Adrenal gland (tissue), 5 donors: ENCODE measurements at regions not wholly inside any gene's neighbourhood (a gene's known extent, or its start where the extent isn't known, plus 50 kb on each side); places are given as distances from the start of the nearest gene placed in this dataset.

Experiments
- POLR2A ChIP-seq, 2 donors: fragments of 450-650 bp; IDR thresholded peaks; one replicate each; pipeline ENCODE4 v1.6.1; 2017; ENCODE audit warnings: antibody characterized with exemption in 2 of 2, mild to moderate bottlenecking in 2 of 2, moderate library complexity in 1 of 2
- TF ChIP-seq, protein P1 (sequence below), 6 experiments: fragments of 450-650 bp in 4 of 6; fragments of 200-600 bp in 2 of 6; sonication (generic) in 1 of 6; IDR thresholded peaks; 1 replicate in 5 of 6; 2 replicates in 1 of 6; pipeline versions ENCODE4 v1.5.1 to v1.8.0; 2016 to 2021; ENCODE audit warnings: antibody characterized with exemption in 6 of 6, mild to moderate bottlenecking in 2 of 6, moderate library complexity in 1 of 6
- donor health status: DM: no; HTN: no; CAD: no.

DNA sequence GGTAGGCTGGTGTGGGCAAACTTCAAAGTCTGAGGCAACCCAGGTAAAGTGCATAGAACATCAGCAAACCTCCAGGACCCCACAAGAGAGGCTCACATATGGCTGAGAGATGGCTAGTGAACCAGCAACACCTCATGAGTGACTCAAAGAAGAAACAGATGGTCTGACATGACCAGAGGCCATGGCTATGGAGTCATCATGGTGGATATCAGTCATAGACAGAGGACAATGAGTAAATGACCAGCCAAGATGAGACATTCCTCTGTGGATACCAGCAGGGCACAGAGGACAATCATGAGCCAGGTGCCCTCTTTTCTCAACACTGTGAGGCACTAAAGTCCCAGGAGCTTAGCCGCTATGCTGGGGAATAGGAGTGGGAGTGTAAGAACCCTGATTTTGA is 180.8 kb downstream of the RASEF start:
- TF ChIP-seq, protein P1, sequence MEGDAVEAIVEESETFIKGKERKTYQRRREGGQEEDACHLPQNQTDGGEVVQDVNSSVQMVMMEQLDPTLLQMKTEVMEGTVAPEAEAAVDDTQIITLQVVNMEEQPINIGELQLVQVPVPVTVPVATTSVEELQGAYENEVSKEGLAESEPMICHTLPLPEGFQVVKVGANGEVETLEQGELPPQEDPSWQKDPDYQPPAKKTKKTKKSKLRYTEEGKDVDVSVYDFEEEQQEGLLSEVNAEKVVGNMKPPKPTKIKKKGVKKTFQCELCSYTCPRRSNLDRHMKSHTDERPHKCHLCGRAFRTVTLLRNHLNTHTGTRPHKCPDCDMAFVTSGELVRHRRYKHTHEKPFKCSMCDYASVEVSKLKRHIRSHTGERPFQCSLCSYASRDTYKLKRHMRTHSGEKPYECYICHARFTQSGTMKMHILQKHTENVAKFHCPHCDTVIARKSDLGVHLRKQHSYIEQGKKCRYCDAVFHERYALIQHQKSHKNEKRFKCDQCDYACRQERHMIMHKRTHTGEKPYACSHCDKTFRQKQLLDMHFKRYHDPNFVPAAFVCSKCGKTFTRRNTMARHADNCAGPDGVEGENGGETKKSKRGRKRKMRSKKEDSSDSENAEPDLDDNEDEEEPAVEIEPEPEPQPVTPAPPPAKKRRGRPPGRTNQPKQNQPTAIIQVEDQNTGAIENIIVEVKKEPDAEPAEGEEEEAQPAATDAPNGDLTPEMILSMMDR (IDR thresholded peaks at IDR 0.05), result no peak
- no peak for TF ChIP-seq POLR2A (IDR thresholded peaks at IDR 0.05)
